Subcutaneous abdominal adipose tissue (tissue), 5 donors: ENCODE measurements at regions not wholly inside any gene's neighbourhood (a gene's known extent, or its start where the extent isn't known, plus 50 kb on each side); places are given as distances from the start of the nearest gene placed in this dataset.

Experiments
- H3K27ac ChIP-seq: one replicate; pipeline ENCODE4 v1.7.0; 2013; ENCODE audit warnings: low read depth, mild to moderate bottlenecking, inconsistent platforms, low read length, moderate library complexity
- H3K27me3 ChIP-seq, 5 donors: one replicate each; pipeline ENCODE4 v1.7.0; 2013; ENCODE audit warnings: low read length in 5 of 5, inconsistent platforms in 1 of 5; ENCODE audit not compliant: control insufficient read depth in 5 of 5, insufficient read depth in 4 of 5
- H3K36me3 ChIP-seq, 5 donors: one replicate each; pipeline ENCODE4 v1.7.0; 2013; ENCODE audit warnings: low read length in 5 of 5; ENCODE audit not compliant: control insufficient read depth in 5 of 5, insufficient read depth in 5 of 5
- H3K4me1 ChIP-seq, 5 donors: one replicate each; pipeline ENCODE4 v1.7.0; 2013; ENCODE audit warnings: low read length in 5 of 5, mild to moderate bottlenecking in 3 of 5, moderate library complexity in 1 of 5; ENCODE audit not compliant: control insufficient read depth in 5 of 5, insufficient read depth in 5 of 5
- H3K4me3 ChIP-seq, 5 donors: one replicate each; pipeline ENCODE4 v1.7.0; 2013; ENCODE audit warnings: low read length in 5 of 5, low read depth in 1 of 5
- H3K9ac ChIP-seq, 5 donors: one replicate each; pipeline ENCODE4 v1.7.0; 2013; ENCODE audit warnings: low read length in 5 of 5, mild to moderate bottlenecking in 4 of 5, moderate library complexity in 3 of 5
- H3K9me3 ChIP-seq, 5 donors: one replicate each; pipeline ENCODE4 v1.7.0; 2013; ENCODE audit warnings: low read length in 5 of 5; ENCODE audit not compliant: control insufficient read depth in 5 of 5
- donor health status: healthy.
- donor health status: healthy.
- donor health status: healthy.
- donor health status: healthy.
- donor health status: healthy.

GRCh38 chr2:122575076-122575475 lies 819.6 kb downstream of the TSN start:
- H3K27me3 ChIP-seq: no peaks in the 10 kb centered on the region
- no peak overlapping the region for H3K9ac ChIP-seq
- H3K27ac ChIP-seq: no peak overlapping the region
- H3K9me3 ChIP-seq: no peaks in the 10 kb centered on the region
- H3K4me1 ChIP-seq: no peaks in the 10 kb centered on the region
- H3K4me3 ChIP-seq: no peak overlapping the region
- no peaks in the 10 kb centered on the region for H3K36me3 ChIP-seq

DNA sequence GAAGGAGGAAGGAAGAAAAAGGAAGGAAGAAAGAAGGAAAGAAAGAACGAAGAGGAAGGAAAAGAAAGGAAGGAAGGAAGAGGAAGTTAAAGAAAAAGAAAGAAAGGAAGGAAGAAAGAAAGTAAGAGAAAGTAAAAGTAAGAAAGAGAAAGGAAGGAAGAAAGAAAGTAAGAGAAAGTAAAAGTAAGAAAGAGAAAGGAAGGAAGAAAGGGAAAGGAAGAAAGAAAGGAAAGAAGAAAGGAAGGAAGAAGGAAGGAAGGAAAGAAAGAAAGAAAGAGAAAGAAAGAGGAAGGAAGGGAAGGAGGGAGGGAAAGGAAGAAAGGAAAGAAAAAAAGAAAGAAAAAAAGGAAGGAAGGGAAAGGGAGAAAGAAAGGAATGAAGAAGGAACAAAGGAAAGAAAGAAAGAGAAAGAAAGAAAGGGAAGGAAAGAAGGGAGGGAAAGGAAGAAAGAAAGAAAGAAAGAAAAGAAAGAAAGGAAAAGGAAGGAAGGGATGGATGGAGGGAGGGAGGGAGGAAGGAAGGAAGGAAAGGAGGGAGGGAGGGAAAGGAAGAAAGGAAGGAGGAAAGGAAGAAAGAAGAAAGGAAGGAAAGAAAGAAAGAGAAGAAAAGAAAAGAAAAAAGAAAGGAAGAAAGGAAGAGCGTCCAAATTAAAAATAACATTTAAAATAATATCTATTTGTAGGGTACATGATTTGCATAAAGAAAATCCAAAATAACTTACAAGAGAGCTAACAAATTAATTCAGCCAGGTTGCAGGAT lies 827.9 kb downstream of the TSN start:
- Histone ChIP-seq H3K9ac (no peak overlapping the region), H3K4me3 (no peak overlapping the region), H3K27ac (no peak overlapping the region), H3K9me3 (peaks cover 0 to 5% (median 0%) of the 10 kb centered on the region in 5 donors), H3K27me3 (no peaks in the 10 kb centered on the region), H3K4me1 (no peaks in the 10 kb centered on the region), H3K36me3 (no peaks in the 10 kb centered on the region)

- no peaks in the 10 kb centered on the region for H3K4me1 ChIP-seq
- H3K36me3 ChIP-seq: no peaks in the 10 kb centered on the region
- no peak overlapping the region for H3K9ac ChIP-seq
- H3K4me3 ChIP-seq: no peak overlapping the region
- no peak overlapping the region for H3K27ac ChIP-seq
- H3K27me3 ChIP-seq: no peaks in the 10 kb centered on the region
- no peaks in the 10 kb centered on the region for H3K9me3 ChIP-seq
Measured at GRCh38 chr2:122590524-122590923, 835.1 kb downstream of the TSN start.

DNA sequence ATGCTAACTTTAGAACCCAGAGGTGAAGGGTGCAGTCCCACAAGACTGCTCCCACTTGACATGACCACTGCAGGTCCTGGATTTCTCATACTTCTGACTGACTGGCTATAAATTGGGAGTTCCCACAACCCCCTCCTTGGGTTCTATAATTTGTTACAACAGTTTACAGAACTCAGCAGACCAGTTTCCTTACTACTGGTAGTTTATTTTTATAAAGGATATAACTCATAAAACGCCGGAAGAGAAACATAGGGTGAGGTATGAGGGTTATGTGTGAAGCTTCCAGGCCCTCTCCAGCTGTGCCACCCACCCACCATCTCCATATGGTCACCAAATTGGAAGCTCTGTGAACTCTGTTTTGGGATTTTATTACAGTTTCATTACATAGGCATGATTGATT lies 839.6 kb downstream of the TSN start:
- Histone ChIP-seq H3K9me3 (no peaks in the 10 kb centered on the region), H3K27me3 (no peaks in the 10 kb centered on the region), H3K9ac (no peak overlapping the region), H3K27ac (no peak overlapping the region), H3K36me3 (no peaks in the 10 kb centered on the region), H3K4me1 (peaks cover 0 to 15% (median 0%) of the 10 kb centered on the region in 5 donors), H3K4me3 (no peak overlapping the region)

GRCh38 chr2:122596598-122596997 lies 841.1 kb downstream of the TSN start:
- H3K9me3 ChIP-seq: no peaks in the 10 kb centered on the region
- H3K4me1 ChIP-seq: peaks cover 0 to 15% (median 0%) of the 10 kb centered on the region in 5 donors
- H3K36me3 ChIP-seq: no peaks in the 10 kb centered on the region
- H3K9ac ChIP-seq: no peak overlapping the region
- H3K27me3 ChIP-seq: no peaks in the 10 kb centered on the region
- H3K27ac ChIP-seq: no peak overlapping the region
- no peak overlapping the region for H3K4me3 ChIP-seq

DNA sequence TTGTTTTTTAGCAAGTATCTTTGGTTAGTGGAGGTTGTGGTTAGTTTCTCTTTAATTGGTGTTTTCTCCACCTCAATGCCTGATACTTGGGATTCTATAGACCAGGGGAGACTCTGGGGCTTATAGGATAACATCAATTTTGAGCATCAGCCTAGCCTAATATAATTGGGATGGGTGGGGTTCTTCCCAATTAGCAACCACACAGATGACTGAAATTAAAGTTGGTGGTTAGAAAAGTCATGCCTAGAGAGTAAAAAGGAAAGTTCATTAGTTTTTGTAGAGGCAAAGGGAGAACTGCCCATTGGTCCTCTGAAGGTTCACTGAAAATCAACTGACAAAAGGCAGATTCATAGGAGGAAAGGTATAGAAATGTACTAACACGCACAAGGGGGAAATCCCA lies 843.3 kb downstream of the TSN start:
- H3K9me3 ChIP-seq: no peaks in the 10 kb centered on the region
- H3K27ac ChIP-seq: no peak overlapping the region

DNA sequence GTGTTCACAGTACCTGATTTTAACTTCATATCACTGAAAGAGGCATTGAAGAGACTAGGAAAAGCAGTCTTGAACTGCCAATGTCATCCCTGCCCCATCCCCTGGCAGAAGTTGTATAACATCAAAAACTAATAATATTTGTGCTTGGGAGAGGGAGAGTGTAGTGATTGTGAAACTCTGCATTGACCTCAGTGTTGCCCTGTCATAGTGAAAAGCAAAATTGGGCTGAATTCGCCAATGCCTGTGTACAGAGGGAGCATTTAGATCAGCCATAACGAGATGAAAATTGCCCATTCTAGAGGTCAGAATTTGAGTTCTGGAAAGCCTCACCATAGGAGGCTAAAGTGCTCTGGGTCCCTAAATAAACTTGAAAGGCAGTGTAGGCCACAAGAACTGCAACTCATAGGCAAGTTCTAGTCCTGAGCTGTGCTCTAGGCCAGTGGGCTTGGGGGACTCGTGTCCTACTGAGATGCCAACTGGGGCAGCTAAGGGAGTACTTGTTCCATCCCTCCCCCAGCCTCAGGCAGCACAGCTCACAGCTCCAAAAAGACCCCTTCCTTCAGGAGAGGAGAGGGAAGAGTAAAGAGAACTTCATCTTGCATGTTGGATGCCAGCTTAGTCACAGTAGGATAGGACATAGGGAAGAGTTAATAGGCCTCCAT lies 855.6 kb downstream of the TSN start:
- Histone ChIP-seq H3K9ac (no peak overlapping the region), H3K4me3 (no peak overlapping the region), H3K27ac (no peak overlapping the region), H3K27me3 (no peaks in the 10 kb centered on the region), H3K4me1 (peaks cover 0 to under 1% (median 0%) of the 10 kb centered on the region in 5 donors), H3K9me3 (no peaks in the 10 kb centered on the region), H3K36me3 (no peaks in the 10 kb centered on the region)

More for the DNA sequence above, 843.3 kb downstream of the TSN start:
- no peak overlapping the region for H3K9ac ChIP-seq
- peaks cover 0 to 15% (median 0%) of the 10 kb centered on the region in 5 donors for H3K4me1 ChIP-seq
- H3K4me3 ChIP-seq: no peak overlapping the region
- H3K27me3 ChIP-seq: no peaks in the 10 kb centered on the region
- no peaks in the 10 kb centered on the region for H3K36me3 ChIP-seq

DNA sequence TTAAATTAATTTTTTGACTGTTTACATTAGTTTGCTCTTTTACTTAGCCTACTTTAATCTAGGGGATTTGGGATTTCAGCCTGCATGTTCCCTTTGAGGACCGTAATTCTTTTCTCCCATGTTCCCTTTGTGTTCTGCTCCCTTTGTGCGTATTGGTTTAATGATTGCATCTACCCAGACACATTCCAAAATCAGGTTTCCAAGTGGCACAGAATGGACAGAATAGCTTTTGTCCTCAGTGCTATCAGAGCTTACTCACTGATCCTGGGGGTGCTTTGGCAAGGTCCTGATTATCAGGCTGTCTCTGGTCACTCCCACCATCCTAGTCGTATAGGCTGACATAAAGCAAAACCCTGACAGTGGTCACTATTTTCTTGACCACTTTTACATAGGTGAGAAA lies 867.5 kb downstream of the TSN start:
- Histone ChIP-seq H3K9me3 (peaks cover 0 to 6% (median 4%) of the 10 kb centered on the region in 5 donors), H3K27ac (no peak overlapping the region), H3K9ac (no peak overlapping the region), H3K36me3 (no peaks in the 10 kb centered on the region), H3K27me3 (no peaks in the 10 kb centered on the region), H3K4me3 (no peak overlapping the region), H3K4me1 (no peaks in the 10 kb centered on the region)

DNA sequence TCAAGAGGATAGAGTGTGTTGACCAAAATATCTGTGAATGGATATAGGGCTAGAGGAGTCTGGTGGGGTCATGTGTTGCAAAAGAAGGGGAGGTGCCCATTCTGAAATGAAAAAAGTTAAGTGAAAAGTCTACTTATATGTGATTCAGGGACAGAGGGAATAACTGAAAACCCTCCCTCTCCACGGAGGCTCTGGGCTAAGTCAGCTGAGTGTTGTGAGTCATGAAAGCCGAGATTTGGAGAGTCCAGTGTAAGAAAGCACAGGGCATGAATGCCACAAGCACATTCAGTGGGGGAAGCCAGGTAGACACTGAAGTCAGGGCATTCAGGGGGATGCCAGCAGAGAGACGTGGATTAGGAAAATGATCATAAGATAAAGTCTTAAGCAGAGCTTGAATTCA lies 871.9 kb downstream of the TSN start:
- H3K9ac ChIP-seq: no peak overlapping the region
- no peaks in the 10 kb centered on the region for H3K4me1 ChIP-seq
- H3K4me3 ChIP-seq: no peak overlapping the region
- no peaks in the 10 kb centered on the region for H3K36me3 ChIP-seq
- H3K27me3 ChIP-seq: no peaks in the 10 kb centered on the region
- no peaks in the 10 kb centered on the region for H3K9me3 ChIP-seq
- H3K27ac ChIP-seq: no peak overlapping the region

GRCh38 chr2:122634256-122634655 lies 878.8 kb downstream of the TSN start:
- Histone ChIP-seq H3K36me3 (no peaks in the 10 kb centered on the region), H3K27ac (no peak overlapping the region), H3K4me1 (peaks cover 0 to 4% (median 0%) of the 10 kb centered on the region in 5 donors), H3K27me3 (no peaks in the 10 kb centered on the region), H3K9me3 (no peaks in the 10 kb centered on the region), H3K9ac (no peak overlapping the region), H3K4me3 (no peak overlapping the region)
